H9 (cell line): ENCODE measurements at regions not wholly inside any gene's neighbourhood (a gene's known extent, or its start where the extent isn't known, plus 50 kb on each side); places are given as distances from the start of the nearest gene placed in this dataset.

Experiments used
- DNase-seq: peaks from one replicate; pipeline ENCODE4 v3.0.0-alpha.2; 2017
- H2AFZ ChIP-seq: one replicate; pipeline ENCODE4 v1.6.1; 2013; ENCODE audit warnings: mild to moderate bottlenecking, low read length, control low read depth, moderate library complexity
- H2AK5ac ChIP-seq: 2 replicates; pipeline ENCODE4 v1.6.1; 2013; ENCODE audit warnings: low read length, control low read depth, mixed read lengths; ENCODE audit not compliant: insufficient read length
- H2BK120ac ChIP-seq: one replicate; pipeline ENCODE4 v1.6.1; 2013; ENCODE audit warnings: low read depth, mild to moderate bottlenecking, low read length, control low read depth, inconsistent platforms; ENCODE audit not compliant: poor library complexity, severe bottlenecking
- H2BK12ac ChIP-seq: 2 replicates; pipeline ENCODE4 v1.6.1; 2013; ENCODE audit warnings: low read length, control low read depth, mixed read lengths, low read depth; ENCODE audit not compliant: insufficient read length
- H2BK15ac ChIP-seq: 2 replicates; pipeline ENCODE4 v1.6.1; 2013; ENCODE audit warnings: low read depth, low read length, control low read depth
- H2BK20ac ChIP-seq: one replicate; pipeline ENCODE4 v1.6.1; 2013; ENCODE audit warnings: low read depth, mild to moderate bottlenecking, low read length, control low read depth, inconsistent platforms; ENCODE audit not compliant: poor library complexity, severe bottlenecking
- H2BK5ac ChIP-seq: 2 replicates; pipeline ENCODE4 v1.6.1; 2013; ENCODE audit warnings: low read length, control low read depth, mixed read lengths; ENCODE audit not compliant: insufficient read length
- H3K14ac ChIP-seq: 2 replicates; pipeline ENCODE4 v1.6.1; 2013; ENCODE audit warnings: low read length, control low read depth; ENCODE audit not compliant: insufficient read depth
- H3K18ac ChIP-seq: 2 replicates; pipeline ENCODE4 v1.6.1; 2013; ENCODE audit warnings: low read depth, mild to moderate bottlenecking, mixed read lengths, low read length, control low read depth; ENCODE audit not compliant: insufficient read length
- H3K23ac ChIP-seq: 2 replicates; pipeline ENCODE4 v1.6.1; 2013; ENCODE audit warnings: low read length, control low read depth, mixed read lengths, low read depth; ENCODE audit not compliant: insufficient read length
- H3K23me2 ChIP-seq: 2 replicates; pipeline ENCODE4 v1.6.1; 2013; ENCODE audit warnings: low read depth, mild to moderate bottlenecking, mixed read lengths, low read length, control low read depth; ENCODE audit not compliant: insufficient read length, poor library complexity, severe bottlenecking
- H3K27ac ChIP-seq: 2 replicates; pipeline ENCODE4 v1.5.1; 2013; ENCODE audit warnings: low read length, control low read depth, mixed read lengths, low read depth; ENCODE audit not compliant: insufficient read length
- H3K27me3 ChIP-seq: 2 replicates; pipeline ENCODE4 v1.6.1; 2013; ENCODE audit warnings: low read length, control low read depth, inconsistent platforms; ENCODE audit not compliant: insufficient read depth
- H3K4ac ChIP-seq: 2 replicates; pipeline ENCODE4 v1.6.1; 2013; ENCODE audit warnings: low read depth, mild to moderate bottlenecking, control low read depth, inconsistent platforms, low read length, moderate library complexity
- H3K4me1 ChIP-seq: 2 replicates; pipeline ENCODE4 v1.6.1; 2013; ENCODE audit warnings: low read length, control low read depth, inconsistent platforms; ENCODE audit not compliant: insufficient read depth
- H3K4me2 ChIP-seq: 2 replicates; pipeline ENCODE4 v1.6.1; 2013; ENCODE audit warnings: low read length, control low read depth, mixed read lengths; ENCODE audit not compliant: insufficient read length, insufficient read depth
- H3K56ac ChIP-seq: 2 replicates; pipeline ENCODE4 v1.6.1; 2013; ENCODE audit warnings: low read depth, mild to moderate bottlenecking, mixed read lengths, low read length, control low read depth; ENCODE audit not compliant: insufficient read length
- H3K79me1 ChIP-seq: 2 replicates; pipeline ENCODE4 v1.6.1; 2013; ENCODE audit warnings: low read depth, mild to moderate bottlenecking, moderate library complexity, low read length, control low read depth, inconsistent platforms; ENCODE audit not compliant: insufficient read depth, poor library complexity, severe bottlenecking
- H3K79me2 ChIP-seq: 2 replicates; pipeline ENCODE4 v1.6.1; 2013; ENCODE audit warnings: low read length, control low read depth, inconsistent platforms; ENCODE audit not compliant: insufficient read depth
- H3K9ac ChIP-seq: 2 replicates; pipeline ENCODE4 v1.6.1; 2013; ENCODE audit warnings: low read length, control low read depth, mixed read lengths; ENCODE audit not compliant: insufficient read length; ENCODE audit errors: extremely low read depth
- H3K9me3 ChIP-seq: one replicate; pipeline ENCODE4 v1.6.1; 2013; ENCODE audit warnings: low read depth, low read length, inconsistent platforms; ENCODE audit not compliant: control insufficient read depth
- H3T11ph ChIP-seq: one replicate; pipeline ENCODE4 v1.6.1; 2013; ENCODE audit warnings: mild to moderate bottlenecking, low read length, control low read depth, inconsistent platforms
- H4K20me1 ChIP-seq: one replicate; pipeline ENCODE4 v1.6.1; 2013; ENCODE audit not compliant: control insufficient read depth, insufficient read length, insufficient read depth
- H4K5ac ChIP-seq: 2 replicates; pipeline ENCODE4 v1.6.1; 2013; ENCODE audit warnings: low read depth, mild to moderate bottlenecking, mixed read lengths, low read length, control low read depth; ENCODE audit not compliant: insufficient read length
- H4K8ac ChIP-seq: replicated peaks from 2 replicates; pipeline ENCODE4 v1.6.1; 2013; ENCODE audit warnings: low read length, control low read depth, mixed read lengths, low read depth; ENCODE audit not compliant: insufficient read length
- H4K91ac ChIP-seq: 2 replicates; pipeline ENCODE4 v1.6.1; 2013; ENCODE audit warnings: low read depth, mild to moderate bottlenecking, moderate library complexity, mixed read lengths, low read length, control low read depth; ENCODE audit not compliant: insufficient read length
- H3K27ac Mint-ChIP-seq, 3 experiments: 2 replicates in 2 of 3; 3 replicates in 1 of 3; pipeline ENCODE4 v1.8.0; 2020 to 2021; ENCODE audit warnings: mixed read lengths in 3 of 3, mild to moderate bottlenecking in 1 of 3, moderate library complexity in 1 of 3
- H3K27me3 Mint-ChIP-seq: 2 replicates; pipeline ENCODE4 v1.8.0; 2021; ENCODE audit warnings: low read depth, mild to moderate bottlenecking, moderate library complexity, mixed read lengths
- H3K36me3 Mint-ChIP-seq, 3 experiments: 2 replicates in 2 of 3; 3 replicates in 1 of 3; pipeline ENCODE4 v1.8.0; 2020 to 2021; ENCODE audit warnings: low read depth in 3 of 3, mixed read lengths in 3 of 3; ENCODE audit not compliant: insufficient read depth in 1 of 3
- H3K4me1 Mint-ChIP-seq, 2 experiments: 2 replicates each; pipeline ENCODE4 v1.8.0; 2020; ENCODE audit warnings: mixed read lengths in 2 of 2
- H3K4me3 Mint-ChIP-seq, 2 experiments: 2 replicates in 1 of 2; 3 replicates in 1 of 2; pipeline ENCODE4 v1.8.0; 2020 to 2021; ENCODE audit warnings: mild to moderate bottlenecking in 2 of 2, mixed read lengths in 2 of 2, moderate library complexity in 1 of 2
- H3K9me3 Mint-ChIP-seq, 2 experiments: 2 replicates in 1 of 2; 3 replicates in 1 of 2; pipeline ENCODE4 v1.8.0; 2020; ENCODE audit warnings: mild to moderate bottlenecking in 2 of 2, mixed read lengths in 2 of 2, moderate library complexity in 1 of 2
- WGBS: extraction: QIAGEN DNeasy Blood & Tissue Kit; methylation state at CpG from one replicate; pipeline ENCODE4 v1.1.7; 2013; ENCODE audit warnings: missing lambda C conversion rate, low lambda C conversion rate, mixed read lengths; ENCODE audit not compliant: insufficient read length; ENCODE audit errors: extremely low coverage; 5-methylcytosine and 5-hydroxymethylcytosine counted together
- TF ChIP-seq, protein P1 (sequence below): fragments of 200-600 bp; sonication (generic); conservative IDR thresholded peaks from 3 replicates; pipeline ENCODE4 v1.8.0; 2021; ENCODE audit warnings: antibody characterized with exemption, mild to moderate bottlenecking

DNA sequence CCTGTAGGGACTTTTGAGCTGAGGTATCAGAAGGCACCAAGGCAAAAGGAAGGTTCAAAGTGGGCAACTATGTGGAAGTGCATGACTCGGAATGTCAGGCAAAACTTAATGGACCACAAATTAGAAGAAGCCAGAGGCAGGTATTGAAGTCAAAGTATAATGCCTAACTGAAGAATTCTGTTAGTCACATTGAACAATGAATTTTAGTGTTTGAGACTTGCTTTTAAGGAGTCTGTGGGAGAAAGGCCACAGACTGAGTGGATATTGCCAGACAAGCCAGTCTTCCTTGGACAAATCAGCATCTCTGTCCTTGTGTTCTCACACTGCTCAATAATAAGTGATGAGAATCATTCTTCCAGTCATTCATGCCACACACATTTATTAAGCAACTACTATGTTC, 498.9 kb downstream of the STK39 start:
- Mint-ChIP-seq H3K36me3 (no peaks in the 10 kb centered on the region), H3K4me1 (peaks cover 22 to 27% of the 10 kb centered on the region in 2 experiments), H3K27me3 (no peaks in the 10 kb centered on the region), H3K27ac (peak overlapping the region in 2 of 3 experiments; percentile 3 to 33; a peak in 2 of 7 replicates), H3K4me3 (no peak overlapping the region), H3K9me3 (no peaks in the 10 kb centered on the region)
- Histone ChIP-seq H3K23me2 (no peaks in the 10 kb centered on the region), H2BK15ac (no peak overlapping the region), H3K9me3 (no peaks in the 10 kb centered on the region), H4K8ac (no peak overlapping the region), H3K23ac (no peak overlapping the region), H3K4me1 (peaks cover 8% of the 10 kb centered on the region), H3T11ph (no peak overlapping the region), H3K79me2 (peaks cover 1% of the 10 kb centered on the region; the same call in 1 of the 2 replicates), H3K4ac (no peak overlapping the region), H4K20me1 (no peaks in the 10 kb centered on the region), H3K14ac (no peak overlapping the region), H3K56ac (no peak overlapping the region), H3K9ac (no peak overlapping the region), H2BK12ac (no peak overlapping the region), H3K4me2 (no peak overlapping the region), H3K79me1 (no peaks in the 10 kb centered on the region), H2BK20ac (no peak overlapping the region), H2AK5ac (no peak overlapping the region), H3K18ac (no peak overlapping the region), H2AFZ (no peak overlapping the region), H2BK5ac (no peak overlapping the region), H4K91ac (no peak overlapping the region), H3K27me3 (no peaks in the 10 kb centered on the region), H4K5ac (no peak overlapping the region), H2BK120ac (no peak overlapping the region), H3K27ac (no peak overlapping the region)
- TF ChIP-seq, protein P1, sequence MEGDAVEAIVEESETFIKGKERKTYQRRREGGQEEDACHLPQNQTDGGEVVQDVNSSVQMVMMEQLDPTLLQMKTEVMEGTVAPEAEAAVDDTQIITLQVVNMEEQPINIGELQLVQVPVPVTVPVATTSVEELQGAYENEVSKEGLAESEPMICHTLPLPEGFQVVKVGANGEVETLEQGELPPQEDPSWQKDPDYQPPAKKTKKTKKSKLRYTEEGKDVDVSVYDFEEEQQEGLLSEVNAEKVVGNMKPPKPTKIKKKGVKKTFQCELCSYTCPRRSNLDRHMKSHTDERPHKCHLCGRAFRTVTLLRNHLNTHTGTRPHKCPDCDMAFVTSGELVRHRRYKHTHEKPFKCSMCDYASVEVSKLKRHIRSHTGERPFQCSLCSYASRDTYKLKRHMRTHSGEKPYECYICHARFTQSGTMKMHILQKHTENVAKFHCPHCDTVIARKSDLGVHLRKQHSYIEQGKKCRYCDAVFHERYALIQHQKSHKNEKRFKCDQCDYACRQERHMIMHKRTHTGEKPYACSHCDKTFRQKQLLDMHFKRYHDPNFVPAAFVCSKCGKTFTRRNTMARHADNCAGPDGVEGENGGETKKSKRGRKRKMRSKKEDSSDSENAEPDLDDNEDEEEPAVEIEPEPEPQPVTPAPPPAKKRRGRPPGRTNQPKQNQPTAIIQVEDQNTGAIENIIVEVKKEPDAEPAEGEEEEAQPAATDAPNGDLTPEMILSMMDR: no peak
- no CpG with 5 or more reads among the region's 1 CpG for WGBS
- DNase-seq: no peak
